Peyer's patch (tissue), 4 donors: ENCODE measurements at regions not wholly inside any gene's neighbourhood (a gene's known extent, or its start where the extent isn't known, plus 50 kb on each side); places are given as distances from the start of the nearest gene placed in this dataset.

Experiments
- POLR2A ChIP-seq, 2 donors: fragments of 450-650 bp; IDR thresholded peaks; one replicate each; pipeline ENCODE4 v1.5.1; 2017; ENCODE audit warnings: antibody characterized with exemption in 2 of 2, mild to moderate bottlenecking in 2 of 2, moderate library complexity in 2 of 2
- TF ChIP-seq, protein P1 (sequence below), 6 experiments: fragments of 450-650 bp in 4 of 6; fragments of 200-600 bp in 2 of 6; sonication (generic) in 1 of 6; IDR thresholded peaks; one replicate each; pipeline ENCODE4 v1.5.1; 2017 to 2019; ENCODE audit warnings: antibody characterized with exemption in 6 of 6, mild to moderate bottlenecking in 3 of 6, moderate library complexity in 1 of 6

GRCh38 chr4:10237131-10237530 is 120.5 kb upstream of the WDR1 start:
- TF ChIP-seq POLR2A (IDR thresholded peaks at IDR 0.05): no peak
- TF ChIP-seq, protein P1, sequence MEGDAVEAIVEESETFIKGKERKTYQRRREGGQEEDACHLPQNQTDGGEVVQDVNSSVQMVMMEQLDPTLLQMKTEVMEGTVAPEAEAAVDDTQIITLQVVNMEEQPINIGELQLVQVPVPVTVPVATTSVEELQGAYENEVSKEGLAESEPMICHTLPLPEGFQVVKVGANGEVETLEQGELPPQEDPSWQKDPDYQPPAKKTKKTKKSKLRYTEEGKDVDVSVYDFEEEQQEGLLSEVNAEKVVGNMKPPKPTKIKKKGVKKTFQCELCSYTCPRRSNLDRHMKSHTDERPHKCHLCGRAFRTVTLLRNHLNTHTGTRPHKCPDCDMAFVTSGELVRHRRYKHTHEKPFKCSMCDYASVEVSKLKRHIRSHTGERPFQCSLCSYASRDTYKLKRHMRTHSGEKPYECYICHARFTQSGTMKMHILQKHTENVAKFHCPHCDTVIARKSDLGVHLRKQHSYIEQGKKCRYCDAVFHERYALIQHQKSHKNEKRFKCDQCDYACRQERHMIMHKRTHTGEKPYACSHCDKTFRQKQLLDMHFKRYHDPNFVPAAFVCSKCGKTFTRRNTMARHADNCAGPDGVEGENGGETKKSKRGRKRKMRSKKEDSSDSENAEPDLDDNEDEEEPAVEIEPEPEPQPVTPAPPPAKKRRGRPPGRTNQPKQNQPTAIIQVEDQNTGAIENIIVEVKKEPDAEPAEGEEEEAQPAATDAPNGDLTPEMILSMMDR (IDR thresholded peaks at IDR 0.05): no peak
